ENCODE measurements at regions not wholly inside any gene's neighbourhood (a gene's known extent, or its start where the extent isn't known, plus 50 kb on each side); places are given as distances from the start of the nearest gene placed in this dataset.
"Not testable (repeated sequence)": the region's sequence is repeated elsewhere in the genome, so short reads cannot be mapped to it uniquely, and the experiment has no call there.

DNA sequence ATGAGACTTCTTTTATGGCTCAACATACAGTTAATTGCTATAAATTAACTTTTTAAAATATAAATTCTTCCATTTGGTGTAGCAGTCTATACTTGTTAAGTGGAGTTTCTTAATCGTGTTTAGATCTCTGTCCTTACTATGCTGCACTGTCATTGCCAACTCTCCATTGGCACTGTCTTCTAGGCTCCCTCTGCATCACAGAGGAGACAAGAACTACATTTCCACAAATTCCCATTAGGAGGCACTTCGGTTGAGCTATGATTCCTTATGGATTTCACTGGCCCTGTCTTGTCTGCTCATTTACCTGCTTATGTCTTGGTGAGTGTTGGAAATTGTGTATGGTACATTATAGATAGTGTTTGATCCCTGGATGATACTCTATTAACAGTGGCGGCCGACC is 630.9 kb upstream of the ATXN7L3B start:
- Mint-ChIP-seq H3K4me3 (no peak overlapping the region), H3K36me3 (no peaks in the 10 kb centered on the region), H3K27me3 (ENCODE audit: low read depth in 3 of 3) (peaks cover 0 to 3% (median 0%) of the 10 kb centered on the region in 3 donors), H3K27ac (no peak overlapping the region), H3K9me3 (peaks cover 4 to 12% (median 5%) of the 10 kb centered on the region in 6 donors), H3K4me1 (no peaks in the 10 kb centered on the region)
- DNase-seq = no peak

DNA sequence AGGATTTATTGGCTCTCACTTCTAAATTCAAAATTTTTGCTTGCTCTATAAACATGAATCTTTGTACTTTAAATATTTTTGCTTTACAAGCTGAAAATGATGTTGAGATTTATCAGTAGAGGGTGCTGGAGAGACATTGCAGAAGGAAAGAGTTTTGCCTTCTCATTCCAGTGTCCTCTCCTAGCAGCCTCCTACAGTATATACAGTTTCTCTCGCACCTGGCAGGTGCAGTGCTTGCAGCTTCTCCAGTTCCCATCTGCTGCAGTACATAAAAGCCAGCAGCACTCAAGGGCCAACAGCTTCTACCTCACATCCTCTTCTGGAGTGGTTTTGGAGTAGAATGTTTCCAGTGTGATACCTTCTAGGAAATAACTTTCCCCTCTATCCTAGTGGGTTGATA is 601.8 kb upstream of the ATXN7L3B start:
- DNase-seq = no peak
- peaks cover 0 to 1% (median 0%) of the 10 kb centered on the region in 3 donors for H3K27me3 Mint-ChIP-seq (ENCODE audit: low read depth in 3 of 3)
- peaks cover 0 to 10% (median 3%) of the 10 kb centered on the region in 6 donors for H3K9me3 Mint-ChIP-seq

DNA sequence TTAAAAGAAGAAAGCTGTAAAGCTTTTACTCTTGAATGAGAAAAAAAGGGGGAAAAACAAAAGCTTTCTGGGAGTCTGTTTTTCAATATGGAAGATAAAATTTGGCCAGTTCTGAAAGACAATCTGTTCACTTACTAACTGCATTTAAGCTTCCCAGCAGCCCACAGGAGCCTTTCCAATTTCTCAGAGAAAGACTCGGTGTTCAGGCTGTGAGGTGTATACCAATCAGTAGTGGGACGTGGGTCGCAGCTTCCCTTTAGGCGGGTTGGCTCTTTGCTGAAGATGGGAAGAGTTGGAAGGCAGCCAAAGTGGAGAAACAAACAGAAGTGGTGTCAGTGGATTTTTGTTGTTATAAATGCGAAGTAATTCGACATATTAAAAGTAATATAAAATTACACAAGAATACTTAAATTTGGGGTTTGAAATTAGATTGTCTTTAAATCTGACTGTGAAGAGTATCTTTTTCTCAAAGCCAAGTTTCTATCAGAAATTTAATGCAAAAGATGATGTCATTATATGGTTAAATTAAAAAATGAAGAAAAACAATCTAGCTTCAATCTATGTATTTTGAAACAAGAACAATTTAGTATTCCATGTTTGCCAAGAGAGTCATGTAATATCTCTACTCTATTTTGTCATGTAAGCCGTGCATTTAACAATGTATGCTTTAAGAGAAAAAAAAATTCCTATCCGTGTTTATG is 590.2 kb upstream of the ATXN7L3B start:
- peaks cover 0 to 26% (median 7%) of the 10 kb centered on the region in 6 donors for H3K9me3 Mint-ChIP-seq
- no peak overlapping the region for H3K4me3 Mint-ChIP-seq
- peaks cover 0 to 1% (median 0%) of the 10 kb centered on the region in 3 donors for H3K27me3 Mint-ChIP-seq (ENCODE audit: low read depth in 3 of 3)
- H3K36me3 Mint-ChIP-seq = no peaks in the 10 kb centered on the region
- H3K27ac Mint-ChIP-seq = no peak overlapping the region
- no peak for DNase-seq
- no peaks in the 10 kb centered on the region for H3K4me1 Mint-ChIP-seq

More for the DNA sequence above, 601.8 kb upstream of the ATXN7L3B start:
- H3K4me1 Mint-ChIP-seq = no peaks in the 10 kb centered on the region
- no peaks in the 10 kb centered on the region for H3K36me3 Mint-ChIP-seq
- no peak overlapping the region for H3K4me3 Mint-ChIP-seq
- no peak overlapping the region for H3K27ac Mint-ChIP-seq

DNA sequence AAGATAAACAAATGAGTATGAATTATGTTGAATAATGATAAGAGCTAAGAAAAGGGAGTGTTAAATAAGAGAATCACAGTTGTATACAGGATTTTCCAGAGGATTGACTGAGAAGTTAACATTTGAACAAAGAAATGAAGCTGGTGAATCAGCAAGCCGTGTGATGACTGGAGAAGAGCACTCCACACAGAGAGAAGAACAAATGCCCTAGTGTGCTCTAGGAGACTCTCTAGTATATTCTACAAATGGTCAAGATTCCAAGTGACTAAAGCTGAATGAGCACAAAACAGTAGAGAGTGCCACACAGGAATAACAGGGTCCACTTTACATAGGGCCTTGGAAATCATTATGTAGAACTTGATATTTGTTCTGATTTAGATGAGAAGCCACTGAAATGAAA is 587.1 kb upstream of the ATXN7L3B start:
- H3K4me1 Mint-ChIP-seq = no peaks in the 10 kb centered on the region
- DNase-seq = no peak
- H3K36me3 Mint-ChIP-seq = no peaks in the 10 kb centered on the region

DNA sequence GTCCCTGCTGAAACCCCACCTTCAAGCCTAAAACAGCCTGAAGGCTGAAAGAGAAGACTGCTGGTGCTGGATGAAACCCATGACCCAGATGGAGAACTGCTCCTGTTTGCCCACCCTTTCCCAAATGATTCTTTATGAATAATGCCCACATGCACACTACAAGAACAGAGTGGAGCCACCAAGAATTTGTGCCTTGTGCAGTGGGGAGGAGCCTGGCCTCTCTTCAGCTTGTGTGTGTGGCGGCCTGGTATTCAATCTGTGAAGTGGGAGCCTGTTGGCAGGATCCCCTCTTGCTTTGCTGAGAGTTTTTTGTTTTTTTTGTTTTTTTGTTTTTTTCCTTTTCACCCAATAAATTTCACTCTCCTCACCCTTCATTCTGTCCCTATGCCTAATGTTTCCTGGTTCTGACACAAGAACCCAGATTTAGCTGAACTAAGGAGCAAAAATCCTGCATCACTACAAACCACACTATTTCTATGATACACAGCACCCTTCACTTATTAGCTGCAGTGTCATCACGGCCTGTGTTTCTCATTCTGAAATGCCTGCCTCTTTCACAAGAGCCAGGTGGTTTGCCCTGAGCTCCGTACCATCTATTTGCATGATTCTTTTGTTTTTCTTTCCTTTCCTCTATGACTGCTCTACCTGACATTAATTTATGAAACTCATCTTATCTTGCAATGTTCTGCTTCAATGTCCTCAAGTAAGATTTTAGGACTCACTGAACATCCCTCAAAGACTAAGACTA is 585.5 kb upstream of the ATXN7L3B start:
- Mint-ChIP-seq H3K27ac (no peak overlapping the region), H3K9me3 (peaks cover 0 to 21% (median 5%) of the 10 kb centered on the region in 6 donors), H3K36me3 (no peaks in the 10 kb centered on the region), H3K4me1 (no peaks in the 10 kb centered on the region), H3K27me3 (ENCODE audit: low read depth in 3 of 3) (peaks cover 0 to 2% (median 0%) of the 10 kb centered on the region in 3 donors), H3K4me3 (no peak overlapping the region)
- DNase-seq = no peak

More for the DNA sequence above, 587.1 kb upstream of the ATXN7L3B start:
- H3K9me3 Mint-ChIP-seq = peaks cover 0 to 21% (median 6%) of the 10 kb centered on the region in 6 donors
- H3K4me3 Mint-ChIP-seq = no peak overlapping the region
- H3K27me3 Mint-ChIP-seq (ENCODE audit: low read depth in 3 of 3) = peaks cover 0 to 2% (median 0%) of the 10 kb centered on the region in 3 donors
- H3K27ac Mint-ChIP-seq = no peak overlapping the region

DNA sequence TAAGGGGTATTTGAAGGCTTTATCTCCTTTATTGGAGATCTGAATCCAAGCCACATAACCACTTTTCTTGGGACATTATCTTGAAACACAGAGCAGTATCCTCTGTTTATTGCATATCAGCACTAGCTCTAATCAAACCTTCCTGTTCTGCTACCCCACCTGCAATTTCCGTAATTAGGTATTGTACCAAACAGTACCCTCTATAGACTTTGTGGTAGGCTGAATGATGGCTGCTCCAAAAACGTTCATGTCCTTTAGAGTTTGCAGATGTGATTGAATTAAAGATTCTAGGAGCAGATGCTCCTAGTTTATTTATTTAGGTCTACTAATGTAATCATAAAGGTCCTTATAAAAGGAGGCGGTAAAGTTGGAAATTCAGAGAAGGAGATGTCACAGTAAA is 573.0 kb upstream of the ATXN7L3B start:
- H3K27ac Mint-ChIP-seq = no peak overlapping the region
- H3K4me3 Mint-ChIP-seq = no peak overlapping the region
- H3K36me3 Mint-ChIP-seq = no peaks in the 10 kb centered on the region
- DNase-seq = no peak
- H3K4me1 Mint-ChIP-seq = no peaks in the 10 kb centered on the region
- H3K27me3 Mint-ChIP-seq (ENCODE audit: low read depth in 3 of 3) = no peaks in the 10 kb centered on the region
- H3K9me3 Mint-ChIP-seq = peaks cover 0 to 11% (median 1%) of the 10 kb centered on the region in 6 donors

DNA sequence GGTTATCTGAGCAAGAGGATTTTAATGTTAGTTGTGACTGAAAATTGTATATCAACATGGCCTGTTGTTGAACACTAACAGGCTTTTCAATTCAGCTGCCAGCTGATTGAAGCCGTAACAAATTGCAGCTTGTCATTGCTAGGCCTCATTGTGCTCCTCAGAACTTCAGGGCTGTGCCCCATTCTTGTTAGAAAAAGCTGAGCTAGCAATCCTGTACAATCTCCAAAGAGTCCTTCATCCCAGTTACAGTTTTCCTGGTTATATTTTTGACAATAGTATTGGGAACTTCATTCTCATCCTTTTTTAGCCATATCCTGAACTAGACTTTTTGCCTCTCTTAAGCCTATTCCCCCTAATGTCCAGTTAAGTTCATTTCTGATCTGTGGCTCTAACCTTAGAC is 564.1 kb upstream of the ATXN7L3B start:
- no peak overlapping the region for H3K4me3 Mint-ChIP-seq
- H3K4me1 Mint-ChIP-seq = no peaks in the 10 kb centered on the region
- H3K27me3 Mint-ChIP-seq (ENCODE audit: low read depth in 3 of 3) = no peaks in the 10 kb centered on the region
- no peak for DNase-seq
- peaks cover 0 to 4% (median 0%) of the 10 kb centered on the region in 3 donors for H3K36me3 Mint-ChIP-seq
- H3K9me3 Mint-ChIP-seq = peaks cover 5 to 12% (median 8%) of the 10 kb centered on the region in 6 donors
- H3K27ac Mint-ChIP-seq = no peak overlapping the region

DNA sequence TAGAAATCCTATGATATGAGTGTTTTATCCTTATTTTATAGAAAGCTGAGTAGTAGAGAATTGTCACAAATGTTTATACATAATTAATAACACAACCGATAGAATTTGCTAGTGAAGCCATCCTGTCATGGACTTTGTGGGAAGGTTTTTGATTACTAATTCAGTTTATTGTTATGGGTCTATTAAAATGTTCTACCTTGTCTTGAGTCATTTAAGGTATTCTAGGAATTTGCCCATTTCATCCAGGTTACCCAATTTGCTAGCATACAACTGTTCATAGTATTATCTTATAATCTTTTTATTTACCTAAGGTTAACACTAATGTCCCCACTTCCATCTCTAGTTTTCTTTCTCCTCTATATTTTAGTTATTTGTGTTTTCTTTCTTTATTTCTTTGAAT is 553.1 kb upstream of the ATXN7L3B start:
- no peaks in the 10 kb centered on the region for H3K4me1 Mint-ChIP-seq
- H3K27me3 Mint-ChIP-seq (ENCODE audit: low read depth in 3 of 3) = peaks cover 0 to 2% (median 0%) of the 10 kb centered on the region in 3 donors
- H3K9me3 Mint-ChIP-seq = peaks cover 0 to 8% (median 6%) of the 10 kb centered on the region in 6 donors
- H3K4me3 Mint-ChIP-seq = no peak overlapping the region
- no peak for DNase-seq
- H3K36me3 Mint-ChIP-seq = no peaks in the 10 kb centered on the region
- no peak overlapping the region for H3K27ac Mint-ChIP-seq

DNA sequence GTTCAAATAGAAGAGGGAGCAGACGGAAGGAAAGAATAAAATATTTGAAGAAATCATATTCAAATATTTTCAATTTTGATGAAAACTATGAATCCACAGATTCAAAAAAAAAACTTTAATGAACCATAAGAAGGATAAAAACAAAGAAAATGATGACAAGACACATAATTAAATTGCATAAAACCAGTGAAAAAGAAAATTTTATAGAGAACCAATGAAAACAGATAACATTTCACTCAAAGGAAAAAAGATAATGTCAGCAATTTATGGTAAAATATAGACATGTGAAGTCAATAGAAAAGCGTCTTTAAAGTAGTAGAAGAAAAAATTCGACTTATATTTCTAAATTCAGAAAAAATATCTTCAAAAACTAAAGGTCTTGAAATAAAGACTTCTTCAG is 546.5 kb upstream of the ATXN7L3B start:
- no peak for DNase-seq
- peaks cover 0 to 1% (median 0%) of the 10 kb centered on the region in 3 donors for H3K27me3 Mint-ChIP-seq (ENCODE audit: low read depth in 3 of 3)
- no peaks in the 10 kb centered on the region for H3K36me3 Mint-ChIP-seq
- H3K4me3 Mint-ChIP-seq = no peak overlapping the region
- H3K9me3 Mint-ChIP-seq = peaks cover 0 to 9% (median 4%) of the 10 kb centered on the region in 6 donors
- H3K4me1 Mint-ChIP-seq = no peaks in the 10 kb centered on the region
- H3K27ac Mint-ChIP-seq = no peak overlapping the region

DNA sequence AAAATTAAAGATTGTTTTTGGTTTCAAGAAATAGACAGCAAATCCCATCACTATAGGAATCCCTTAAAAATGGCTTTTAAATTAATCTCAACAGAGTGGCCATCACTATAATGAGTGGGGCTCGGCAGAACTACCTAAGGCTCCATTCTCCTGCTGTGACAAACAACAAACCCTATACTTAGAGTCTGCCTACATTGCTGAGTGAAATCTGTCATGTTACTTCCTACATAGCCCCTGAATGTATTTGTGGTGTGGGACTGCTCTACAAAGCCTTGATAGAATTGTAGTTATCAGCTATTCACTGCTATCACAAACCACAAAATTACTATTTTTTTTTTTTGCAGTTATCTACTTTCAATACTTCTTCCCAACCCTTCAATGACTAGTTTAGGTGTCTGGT is 538.7 kb upstream of the ATXN7L3B start:
- no peak overlapping the region for H3K4me3 Mint-ChIP-seq
- DNase-seq = no peak
- H3K36me3 Mint-ChIP-seq = no peaks in the 10 kb centered on the region
- H3K27me3 Mint-ChIP-seq (ENCODE audit: low read depth in 3 of 3) = no peaks in the 10 kb centered on the region
- H3K9me3 Mint-ChIP-seq = peaks cover 0 to 11% (median 0%) of the 10 kb centered on the region in 6 donors
- no peak overlapping the region for H3K27ac Mint-ChIP-seq
- H3K4me1 Mint-ChIP-seq = no peaks in the 10 kb centered on the region

DNA sequence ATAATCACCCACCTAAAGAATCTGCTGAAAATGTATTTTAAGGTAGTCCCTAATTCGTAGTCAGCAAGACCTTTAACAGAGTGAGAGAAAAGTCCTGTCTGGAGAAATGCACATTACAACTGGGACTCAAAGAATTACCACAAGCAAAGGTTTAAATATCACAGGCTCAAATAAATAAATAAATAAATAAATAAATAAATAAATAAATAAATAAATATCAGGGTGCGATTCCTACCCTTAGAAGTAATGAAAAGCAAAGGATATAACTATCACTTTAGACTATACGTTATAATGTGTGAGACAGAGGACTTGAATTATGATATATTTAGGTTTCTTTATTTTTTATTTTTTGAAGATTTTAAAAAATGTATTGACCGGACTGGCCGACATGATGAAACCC is 522.5 kb upstream of the ATXN7L3B start:
- Mint-ChIP-seq H3K4me3 (no peak overlapping the region), H3K27ac (no peak overlapping the region), H3K4me1 (no peaks in the 10 kb centered on the region), H3K27me3 (ENCODE audit: low read depth in 3 of 3) (peaks cover 0 to 3% (median 0%) of the 10 kb centered on the region in 3 donors), H3K9me3 (no peaks in the 10 kb centered on the region), H3K36me3 (no peaks in the 10 kb centered on the region)
- no peak for DNase-seq

DNA sequence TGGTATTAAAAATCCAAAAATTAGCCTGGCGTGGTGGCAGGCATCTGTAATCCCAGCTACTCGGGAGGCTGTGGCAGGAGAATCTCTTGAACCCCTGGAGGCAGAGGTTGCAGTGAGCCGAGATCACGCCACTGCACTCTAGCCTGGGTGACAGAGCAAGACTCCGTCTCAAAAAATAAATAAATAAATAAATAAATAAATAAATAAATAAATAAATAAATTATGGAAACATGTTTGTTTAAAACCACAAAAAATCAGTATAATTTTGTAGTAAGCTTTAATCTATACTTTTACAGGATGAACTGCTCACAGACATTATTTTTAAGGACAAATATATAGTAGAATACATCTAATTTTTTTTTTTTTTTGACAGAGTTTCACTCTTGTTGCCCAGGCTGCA is 521.3 kb upstream of the ATXN7L3B start:
- H3K4me3 Mint-ChIP-seq; H3K27me3 Mint-ChIP-seq (ENCODE audit: low read depth in 3 of 3); DNase-seq; H3K36me3 Mint-ChIP-seq; H3K9me3 Mint-ChIP-seq; H3K4me1 Mint-ChIP-seq; H3K27ac Mint-ChIP-seq: not testable (repeated sequence)

DNA sequence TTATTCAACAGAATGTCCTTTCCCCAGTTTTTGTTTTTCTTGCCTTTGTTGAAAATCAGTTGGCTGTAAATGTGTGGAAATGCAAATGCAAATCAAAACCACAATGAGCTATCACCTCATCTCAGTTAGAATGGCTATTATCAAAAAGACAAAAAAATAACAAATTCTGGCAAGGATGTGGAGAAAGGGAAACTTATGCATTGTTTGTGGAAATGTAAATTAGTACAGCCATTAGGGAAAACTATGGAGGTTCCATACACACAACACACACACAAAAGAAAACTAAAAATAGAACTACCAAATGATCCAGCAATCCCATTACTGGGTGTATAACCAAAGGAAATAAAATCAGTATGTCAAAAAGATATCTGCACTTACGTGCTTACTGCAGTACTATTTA is 518.8 kb upstream of the ATXN7L3B start:
- H3K4me3 Mint-ChIP-seq = no peak overlapping the region
- no peaks in the 10 kb centered on the region for H3K4me1 Mint-ChIP-seq
- H3K36me3 Mint-ChIP-seq = no peaks in the 10 kb centered on the region
- no peaks in the 10 kb centered on the region for H3K9me3 Mint-ChIP-seq
- DNase-seq = no peak
- H3K27ac Mint-ChIP-seq = no peak overlapping the region
- H3K27me3 Mint-ChIP-seq (ENCODE audit: low read depth in 3 of 3) = peaks cover 0 to 3% (median 0%) of the 10 kb centered on the region in 3 donors

DNA sequence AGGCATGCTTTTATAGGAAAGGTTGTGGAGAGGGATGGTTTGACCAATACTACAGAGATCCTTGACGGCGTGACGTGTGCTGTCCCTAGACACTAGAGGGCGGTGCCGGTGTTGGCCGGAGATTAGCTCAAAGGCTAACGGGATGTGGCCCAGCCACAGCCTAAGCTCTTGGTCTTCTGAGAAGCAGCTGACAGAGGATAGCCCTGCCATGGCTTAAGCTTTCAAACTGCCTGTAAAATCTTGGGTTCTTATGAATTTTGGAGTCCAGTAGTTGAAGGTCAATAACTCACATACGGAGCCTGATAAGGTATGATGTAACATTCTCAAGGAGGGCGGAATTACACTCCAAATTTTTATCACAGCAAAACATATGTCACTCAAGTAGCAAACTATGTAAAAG is 515.7 kb upstream of the ATXN7L3B start:
- no peaks in the 10 kb centered on the region for H3K36me3 Mint-ChIP-seq
- no peaks in the 10 kb centered on the region for H3K4me1 Mint-ChIP-seq
- DNase-seq = peak; percentile 3 to 5 (median 4)
- H3K4me3 Mint-ChIP-seq = no peak overlapping the region
- peaks cover 0 to 3% (median 2%) of the 10 kb centered on the region in 3 donors for H3K27me3 Mint-ChIP-seq (ENCODE audit: low read depth in 3 of 3)
- no peaks in the 10 kb centered on the region for H3K9me3 Mint-ChIP-seq
- H3K27ac Mint-ChIP-seq = no peak overlapping the region
